GM12878 (cell line): ENCODE measurements at regions not wholly inside any gene's neighbourhood (a gene's known extent, or its start where the extent isn't known, plus 50 kb on each side); places are given as distances from the start of the nearest gene placed in this dataset.

ENCODE experiments used
- ATAC-seq: fragments of 200-7000 bp; cut with Tn5 transposase; 3 replicates; pipeline ENCODE4 v1.9.1; 2020; ENCODE audit warnings: mild to moderate bottlenecking, moderate library complexity
- BruUV-seq: library from RNA; stranded (reverse); fragments of 400-500 nt; replicated peaks from 2 replicates; lab custom pipeline; 2021; lab: Mats Ljungman, UMichigan
- CTCF ChIA-PET: fragments of 300-600 bp; sonication (Branson Sonifier 250); formaldehyde crosslinking; extraction: SDS; loops from one replicate; lab custom pipeline; 2021; ENCODE audit warnings: inconsistent platforms; lab: Yijun Ruan, JAX
- POLR2A ChIA-PET: fragments of 350-600 bp; formaldehyde crosslinking; extraction: SDS; loops from one replicate; lab custom pipeline; 2021; ENCODE audit warnings: inconsistent platforms; lab: Charles Lee
- RAD21 ChIA-PET: fragments of 300-600 bp; sonication (Branson Sonifier 250); formaldehyde crosslinking; loops from one replicate; lab custom pipeline; 2023; ENCODE audit warnings: antibody characterized with exemption; ENCODE audit not compliant: unreplicated experiment; lab: Charles Lee
- SMC1A ChIA-PET: fragments of 300-600 bp; sonication (Branson Sonifier 250); formaldehyde crosslinking; loops from one replicate; lab custom pipeline; 2023; ENCODE audit not compliant: unreplicated experiment, uncharacterized antibody; lab: Charles Lee
- DNase-seq: peaks from one replicate; pipeline ENCODE4 v3.0.0-alpha.2; 2011; ENCODE audit warnings: low read depth, low spot score
- FAIRE-seq: peaks from 3 replicates; lab custom pipeline; 2011; peaks lifted over from hg19 to GRCh38; lab: Jason Lieb, UNC
- H2AFZ ChIP-seq: 2 replicates; pipeline ENCODE4 v1.6.0; 2011; ENCODE audit warnings: low read depth, low read length, control low read depth; ENCODE audit not compliant: control insufficient read depth
- H3K27ac ChIP-seq: 2 replicates; pipeline ENCODE4 v1.5.1; 2011; ENCODE audit warnings: control low read depth; ENCODE audit not compliant: control insufficient read depth, insufficient read depth
- H3K27me3 ChIP-seq, 2 experiments: replicated peaks in 1 of 2; 2 replicates each; pipeline versions ENCODE4 v1.6.0 to v1.6.1; 2011; ENCODE audit warnings: low read length in 1 of 2; ENCODE audit not compliant: control insufficient read depth in 2 of 2, insufficient read depth in 2 of 2
- H3K36me3 ChIP-seq, 2 experiments: 2 replicates each; pipeline ENCODE4 v1.5.1; 2011; ENCODE audit warnings: low read length in 1 of 2; ENCODE audit not compliant: control insufficient read depth in 2 of 2, insufficient read depth in 2 of 2
- H3K4me1 ChIP-seq: 2 replicates; pipeline ENCODE4 v1.6.1; 2011; ENCODE audit warnings: mild to moderate bottlenecking, low read length, moderate library complexity, mixed read lengths; ENCODE audit not compliant: control insufficient read depth, insufficient read depth
- H3K4me2 ChIP-seq: 2 replicates; pipeline ENCODE4 v1.6.0; 2011; ENCODE audit warnings: control low read depth; ENCODE audit not compliant: control insufficient read depth, insufficient read depth
- H3K4me3 ChIP-seq: fragments of 200-600 bp; sonication (generic); 2 replicates; pipeline ENCODE4 v1.5.1; 2016
- H3K79me2 ChIP-seq: 2 replicates; pipeline ENCODE4 v1.6.0; 2011; ENCODE audit warnings: low read length; ENCODE audit not compliant: control insufficient read depth, insufficient read depth
- H3K9ac ChIP-seq: 2 replicates; pipeline ENCODE4 v1.8.0; 2011; ENCODE audit warnings: low read length, control low read depth, mixed read lengths; ENCODE audit not compliant: control insufficient read depth, insufficient read depth
- H3K9me3 ChIP-seq: replicated peaks from 3 replicates; pipeline ENCODE4 v1.5.1; 2011; ENCODE audit warnings: mild to moderate bottlenecking, low read length; ENCODE audit not compliant: control insufficient read depth, insufficient read depth
- H4K20me1 ChIP-seq: 2 replicates; pipeline ENCODE4 v1.6.0; 2011; ENCODE audit not compliant: control insufficient read depth, insufficient read depth
- BACH1 ChIP-seq: fragments of 450-650 bp; IDR thresholded peaks from 2 replicates; pipeline ENCODE4 v1.6.1; 2017; ENCODE audit warnings: mild to moderate bottlenecking, borderline replicate concordance
- BCL11A ChIP-seq: IDR thresholded peaks from 2 replicates; pipeline ENCODE4 v1.6.1; 2011; ENCODE audit warnings: low read depth, low read length
- BRCA1 ChIP-seq: IDR thresholded peaks from 2 replicates; pipeline ENCODE4 v1.6.1; 2011; ENCODE audit warnings: low read depth, low read length, improper control_type of control experiment
- DPF2 ChIP-seq: fragments of 450-650 bp; IDR thresholded peaks from 2 replicates; pipeline ENCODE4 v1.6.1; 2017; ENCODE audit warnings: mild to moderate bottlenecking
- E4F1 ChIP-seq: fragments of 450-650 bp; IDR thresholded peaks from 2 replicates; pipeline ENCODE4 v1.6.1; 2018; ENCODE audit warnings: borderline replicate concordance, mild to moderate bottlenecking; ENCODE audit not compliant: partially characterized antibody
- HCFC1 ChIP-seq: fragments of 150-350 bp; IDR thresholded peaks from 2 replicates; pipeline ENCODE4 v1.6.1; 2014; ENCODE audit warnings: low read length
- HDGF ChIP-seq: fragments of 450-650 bp; IDR thresholded peaks from 2 replicates; pipeline ENCODE4 v1.6.1; 2016; ENCODE audit warnings: antibody characterized with exemption
- JUND ChIP-seq: IDR thresholded peaks from 2 replicates; pipeline ENCODE4 v1.6.1; 2012; ENCODE audit warnings: low read depth, mild to moderate bottlenecking, low read length, improper control_type of control experiment, moderate library complexity
- MTA3 ChIP-seq: IDR thresholded peaks from 2 replicates; pipeline ENCODE4 v1.6.1; 2012; ENCODE audit warnings: low read length, inconsistent platforms, borderline replicate concordance
- MYB ChIP-seq: fragments of 150-350 bp; IDR thresholded peaks from 2 replicates; pipeline ENCODE4 v1.6.1; 2014; ENCODE audit warnings: mild to moderate bottlenecking, low read depth, low read length, borderline replicate concordance
- SMC3 ChIP-seq: IDR thresholded peaks from 2 replicates; pipeline ENCODE4 v1.6.1; 2011; ENCODE audit warnings: low read length, improper control_type of control experiment, borderline replicate concordance
- SRF ChIP-seq, 2 experiments: IDR thresholded peaks; 2 replicates each; pipeline ENCODE4 v1.6.1; 2011; ENCODE audit warnings: low read depth in 2 of 2, low read length in 2 of 2, mild to moderate bottlenecking in 1 of 2, moderate library complexity in 1 of 2
- ZBTB33 ChIP-seq: fragments of 450-650 bp; IDR thresholded peaks from 2 replicates; pipeline ENCODE4 v1.6.1; 2017; ENCODE audit warnings: mild to moderate bottlenecking
- WGBS: methylation state at CpG from one replicate; pipeline ENCODE4 v1.1.6; 2016; ENCODE audit warnings: low lambda C conversion rate; ENCODE audit not compliant: insufficient replicate concordance, insufficient coverage; ENCODE audit errors: missing lambda C conversion rate; 5-methylcytosine and 5-hydroxymethylcytosine counted together
- in situ Hi-C: fragments of 300-500 bp; cut with MboI; formaldehyde crosslinking; loops from 9 replicates; pipeline ENCODE4 v1.14.3; 2018; ENCODE audit warnings: mixed read lengths
- intact Hi-C: fragments of 100-400 bp; cut with micrococcal nuclease; formaldehyde crosslinking; loops from one replicate; pipeline ENCODE4 v1.14.2; 2022; ENCODE audit not compliant: unreplicated experiment

GRCh38 chr21:17436626-17437111 is 76.2 kb upstream of the CXADR start:
- H3K36me3 ChIP-seq = no peaks in the 10 kb centered on the region
- 59% methylated on average over 4 of the region's 4 CpGs for WGBS
- ChIA-PET POLR2A (no interaction called here), RAD21 (no interaction called here), SMC1A (no interaction called here), CTCF (no interaction called here)
- no peak for DNase-seq
- no peak for FAIRE-seq
- no peak overlapping the region for H3K4me2 ChIP-seq
- no peaks in the 10 kb centered on the region for H3K4me1 ChIP-seq
- TF ChIP-seq E4F1 (no peak), HDGF (no peak), MYB (no peak), JUND (no peak), BRCA1 (no peak), DPF2 (no peak), ZBTB33 (no peak), BCL11A (no peak), SRF (IDR thresholded peaks at IDR 0.05; ENCODE audit: low read depth in 2 of 2, low read length in 2 of 2) (no peak), MTA3 (no peak), BACH1 (no peak), HCFC1 (no peak), SMC3 (no peak)
- intact Hi-C loops (no loop called here), in situ Hi-C loops (no loop called here)
- no peaks in the 10 kb centered on the region for H3K27me3 ChIP-seq
- no peak overlapping the region for H3K27ac ChIP-seq
- no peaks in the 10 kb centered on the region for H4K20me1 ChIP-seq
- no peak overlapping the region for H2AFZ ChIP-seq
- BruUV-seq = no TSS peak
- no peak overlapping the region for H3K9ac ChIP-seq
- H3K9me3 ChIP-seq = no peaks in the 10 kb centered on the region
- no peak overlapping the region for H3K4me3 ChIP-seq
- no peaks in the 10 kb centered on the region for H3K79me2 ChIP-seq
- no peak for ATAC-seq
